Testis (tissue), 2 donors: ENCODE measurements at regions not wholly inside any gene's neighbourhood (a gene's known extent, or its start where the extent isn't known, plus 50 kb on each side); places are given as distances from the start of the nearest gene placed in this dataset.
A peak's percentile ranks its signal among the peaks of the same experiment; 100 is the strongest.

Source experiments
- DNase-seq: peaks from one replicate; pipeline ENCODE4 v3.0.0-alpha.2; 2019
- H3K27ac ChIP-seq, 2 donors: fragments of 200-600 bp; sonication (generic); one replicate each; pipeline ENCODE4 v1.5.1; 2019
- H3K27me3 ChIP-seq: fragments of 200-600 bp; sonication (generic); one replicate; pipeline ENCODE4 v1.5.1; 2019
- H3K36me3 ChIP-seq: fragments of 200-600 bp; sonication (generic); one replicate; pipeline ENCODE4 v1.5.1; 2017; ENCODE audit warnings: low read depth; ENCODE audit errors: missing control alignments
- H3K4me1 ChIP-seq: fragments of 200-600 bp; sonication (generic); one replicate; pipeline ENCODE4 v1.5.1; 2019
- H3K4me3 ChIP-seq, 2 donors: fragments of 200-600 bp; sonication (generic); one replicate each; pipeline ENCODE4 v1.5.1; 2017 to 2019
- H3K9me3 ChIP-seq: fragments of 200-600 bp; sonication (generic); one replicate; pipeline ENCODE4 v1.5.1; 2017
- POLR2A ChIP-seq: fragments of 450-650 bp; IDR thresholded peaks from one replicate; pipeline ENCODE4 v1.6.1; 2017; ENCODE audit warnings: antibody characterized with exemption, mild to moderate bottlenecking, moderate library complexity
- WGBS, 2 donors: methylation state at CpG; one replicate each; pipeline ENCODE4 v1.1.5; 2018; 5-methylcytosine and 5-hydroxymethylcytosine counted together
- intact Hi-C: fragments of 100-400 bp; cut with DNase I; formaldehyde crosslinking; loops from one replicate; pipeline ENCODE4 v1.15.1; 2023; ENCODE audit warnings: low total_unique reads
- TF ChIP-seq, protein P1 (sequence below), 3 experiments: fragments of 450-650 bp in 2 of 3; fragments of 200-600 bp in 1 of 3; sonication (generic) in 1 of 3; IDR thresholded peaks; one replicate each; pipeline ENCODE4 v1.5.1; 2016 to 2019; ENCODE audit warnings: antibody characterized with exemption in 3 of 3, mild to moderate bottlenecking in 2 of 3, moderate library complexity in 1 of 3

DNA sequence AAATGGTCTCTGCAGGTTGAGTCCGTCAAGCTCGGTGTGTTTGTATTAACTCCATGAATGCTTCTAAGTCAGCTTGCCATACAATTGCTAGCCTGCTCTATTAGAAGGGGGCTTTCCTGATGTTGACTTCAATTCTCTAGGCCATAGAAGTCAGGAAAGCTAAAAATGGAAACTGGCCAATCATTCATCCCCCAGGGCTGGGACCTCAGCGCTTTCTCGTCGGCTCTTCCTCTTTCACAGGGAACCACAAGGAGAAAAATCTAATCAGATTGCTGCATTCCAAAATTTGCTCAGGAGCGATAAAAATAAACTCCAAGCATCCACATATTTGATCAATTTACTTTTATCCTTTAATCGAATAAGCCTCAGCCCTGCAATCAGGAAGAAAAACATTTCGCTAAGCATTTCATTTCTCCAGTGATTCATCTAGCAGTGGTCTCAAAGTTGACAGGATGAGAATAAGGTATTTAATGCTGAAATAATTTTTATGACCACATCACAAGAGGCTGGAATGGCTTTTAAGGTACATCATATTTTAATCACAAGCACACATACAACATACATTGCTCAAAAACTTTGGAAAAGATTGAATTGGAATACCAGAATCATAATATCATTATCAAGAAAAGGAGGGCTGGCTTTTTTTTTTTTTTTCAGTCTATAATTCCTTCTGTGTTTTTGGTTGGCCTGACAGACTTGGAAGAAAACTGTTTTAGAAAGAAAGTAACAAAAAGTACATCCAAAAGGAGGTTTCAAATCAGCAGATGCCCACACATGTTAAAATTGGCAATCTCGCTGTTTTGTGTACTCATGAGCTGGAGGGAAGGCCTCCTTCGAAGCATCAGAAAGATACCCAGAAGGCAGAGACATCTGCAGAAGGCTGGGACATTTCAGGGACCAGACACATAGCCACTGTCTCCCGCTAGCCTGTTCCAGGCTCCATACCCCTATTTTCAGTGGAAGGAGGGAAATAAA is 316.3 kb downstream of the NUAK1 start:
- peaks cover 29% of the 10 kb centered on the region for H3K4me1 ChIP-seq
- H3K9me3 ChIP-seq = no peaks in the 10 kb centered on the region
- WGBS, 2 donors = 67 to 79% methylated on average over 11 of the region's 11 CpGs
- no peaks in the 10 kb centered on the region for H3K27me3 ChIP-seq
- TF ChIP-seq, protein P1, sequence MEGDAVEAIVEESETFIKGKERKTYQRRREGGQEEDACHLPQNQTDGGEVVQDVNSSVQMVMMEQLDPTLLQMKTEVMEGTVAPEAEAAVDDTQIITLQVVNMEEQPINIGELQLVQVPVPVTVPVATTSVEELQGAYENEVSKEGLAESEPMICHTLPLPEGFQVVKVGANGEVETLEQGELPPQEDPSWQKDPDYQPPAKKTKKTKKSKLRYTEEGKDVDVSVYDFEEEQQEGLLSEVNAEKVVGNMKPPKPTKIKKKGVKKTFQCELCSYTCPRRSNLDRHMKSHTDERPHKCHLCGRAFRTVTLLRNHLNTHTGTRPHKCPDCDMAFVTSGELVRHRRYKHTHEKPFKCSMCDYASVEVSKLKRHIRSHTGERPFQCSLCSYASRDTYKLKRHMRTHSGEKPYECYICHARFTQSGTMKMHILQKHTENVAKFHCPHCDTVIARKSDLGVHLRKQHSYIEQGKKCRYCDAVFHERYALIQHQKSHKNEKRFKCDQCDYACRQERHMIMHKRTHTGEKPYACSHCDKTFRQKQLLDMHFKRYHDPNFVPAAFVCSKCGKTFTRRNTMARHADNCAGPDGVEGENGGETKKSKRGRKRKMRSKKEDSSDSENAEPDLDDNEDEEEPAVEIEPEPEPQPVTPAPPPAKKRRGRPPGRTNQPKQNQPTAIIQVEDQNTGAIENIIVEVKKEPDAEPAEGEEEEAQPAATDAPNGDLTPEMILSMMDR (IDR thresholded peaks at IDR 0.05) = no peak
- TF ChIP-seq POLR2A = no peak
- H3K36me3 ChIP-seq = no peaks in the 10 kb centered on the region
- intact Hi-C loops = no loop called here
- H3K27ac ChIP-seq = peak overlapping the region in 1 of 2 donors; percentile 60
- DNase-seq = peak; percentile 33
- no peak overlapping the region for H3K4me3 ChIP-seq

DNA sequence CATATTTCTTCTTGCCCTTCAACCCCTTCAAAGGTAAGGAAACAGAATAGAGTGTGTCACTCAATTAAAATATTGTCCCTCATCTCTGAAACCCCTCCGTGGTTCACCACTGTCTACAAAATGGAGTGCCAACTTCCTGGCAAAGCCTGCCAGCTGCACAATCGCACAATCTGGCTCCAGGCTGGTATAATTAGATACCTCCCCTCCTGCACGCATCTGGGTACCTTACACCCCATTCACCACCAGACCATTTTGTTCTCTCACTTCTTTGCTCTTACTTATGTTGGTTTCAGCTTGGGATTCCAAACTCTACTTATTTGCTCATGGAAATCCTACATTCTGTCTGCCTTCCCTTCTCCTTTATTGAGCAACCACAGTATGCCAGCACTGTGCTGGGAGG is 314.9 kb downstream of the NUAK1 start:
- no peak for DNase-seq
- H3K27me3 ChIP-seq = no peaks in the 10 kb centered on the region
- intact Hi-C loops = no loop called here
- H3K4me1 ChIP-seq = peaks cover 29% of the 10 kb centered on the region
- H3K36me3 ChIP-seq = no peaks in the 10 kb centered on the region
- no peaks in the 10 kb centered on the region for H3K9me3 ChIP-seq
- H3K27ac ChIP-seq = no peak overlapping the region
- TF ChIP-seq, protein P1 (IDR thresholded peaks at IDR 0.05) = no peak
- no peak for TF ChIP-seq POLR2A
- H3K4me3 ChIP-seq = no peak overlapping the region
- 84 to 87% methylated on average over 3 of the region's 3 CpGs for WGBS, 2 donors

DNA sequence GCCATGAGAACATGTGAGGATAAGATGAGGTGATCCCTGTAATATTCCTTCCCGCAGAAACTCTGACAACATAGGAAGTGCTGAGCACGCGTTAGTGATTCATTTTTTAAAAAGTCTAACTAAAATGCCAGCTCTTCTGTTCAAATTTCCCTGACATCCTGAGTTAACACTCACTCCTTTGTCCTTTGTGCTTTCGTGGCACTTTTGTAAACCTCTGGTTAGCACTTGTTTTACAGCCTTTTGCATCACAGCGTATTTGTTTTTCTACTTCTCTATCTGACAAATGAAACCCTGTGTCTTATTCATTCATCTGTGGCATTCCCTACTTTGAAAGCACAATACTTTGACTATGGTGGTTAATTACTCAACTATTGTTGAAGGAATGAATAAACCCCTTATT is 313.6 kb downstream of the NUAK1 start:
- Histone ChIP-seq H3K4me3 (no peak overlapping the region), H3K36me3 (no peaks in the 10 kb centered on the region), H3K27me3 (no peaks in the 10 kb centered on the region), H3K4me1 (peaks cover 26% of the 10 kb centered on the region), H3K9me3 (no peaks in the 10 kb centered on the region), H3K27ac (no peak overlapping the region)
- intact Hi-C loops = no loop called here
- no peak for DNase-seq
- TF ChIP-seq POLR2A = no peak
- TF ChIP-seq, protein P1 (IDR thresholded peaks at IDR 0.05) = no peak
- WGBS, 2 donors = 87 to 91% methylated on average over 5 of the region's 5 CpGs

DNA sequence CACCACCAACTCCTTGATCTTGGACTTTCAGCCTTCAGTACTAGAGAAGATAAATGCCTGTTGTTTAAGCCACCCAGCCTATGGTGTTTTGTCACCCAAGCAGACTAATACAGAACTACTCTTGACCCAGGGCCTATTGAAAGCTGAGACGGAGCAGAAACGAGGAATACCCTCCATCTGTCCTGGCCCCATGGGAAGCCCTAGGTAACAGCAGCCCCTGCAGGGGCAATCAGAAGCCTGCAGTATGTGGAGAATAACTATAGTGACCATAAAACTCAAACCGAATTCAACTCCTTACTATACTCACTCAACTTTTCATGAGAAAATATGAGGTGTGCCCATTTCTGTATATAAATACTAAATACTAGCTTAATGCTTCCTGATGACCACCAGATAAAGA is 307.4 kb downstream of the NUAK1 start:
- intact Hi-C loops = no loop called here
- Histone ChIP-seq H3K36me3 (no peaks in the 10 kb centered on the region), H3K27me3 (no peaks in the 10 kb centered on the region), H3K4me3 (no peak overlapping the region), H3K4me1 (no peaks in the 10 kb centered on the region), H3K27ac (no peak overlapping the region), H3K9me3 (no peaks in the 10 kb centered on the region)
- no peak for TF ChIP-seq POLR2A
- TF ChIP-seq, protein P1 (IDR thresholded peaks at IDR 0.05) = no peak
- WGBS, 2 donors = 83 to 95% methylated on average over 3 of the region's 3 CpGs
- no peak for DNase-seq
